Bone marrow (tissue), 2 donors: ENCODE measurements at regions not wholly inside any gene's neighbourhood (a gene's known extent, or its start where the extent isn't known, plus 50 kb on each side); places are given as distances from the start of the nearest gene placed in this dataset.
"Not testable (repeated sequence)": the region's sequence is repeated elsewhere in the genome, so short reads cannot be mapped to it uniquely, and the experiment has no call there.

Experiments
- DNase-seq, 2 donors: peaks; one replicate each; lab custom pipeline; 2025; lab: John Stamatoyannopoulos, UW

GRCh38 chrX:84865113-84865512 is 138.6 kb upstream of the APOOL start:
- DNase-seq, result no peak

- not testable (repeated sequence) for DNase-seq
Observed at GRCh38 chrX:84870281-84870680, 133.4 kb upstream of the APOOL start.

GRCh38 chrX:84872160-84872771 is 131.4 kb upstream of the APOOL start:
- not testable (repeated sequence) for DNase-seq

- DNase-seq, result no peak
Observed at GRCh38 chrX:84873176-84873575, 130.5 kb upstream of the APOOL start.

- no peak for DNase-seq
Observed at GRCh38 chrX:84876876-84877275, 126.8 kb upstream of the APOOL start.

GRCh38 chrX:84893897-84894296 is 109.8 kb upstream of the APOOL start:
- no peak for DNase-seq

- DNase-seq, result no peak
Observed at GRCh38 chrX:84907324-84907968, 96.2 kb upstream of the APOOL start.

GRCh38 chrX:84909151-84909550 is 94.5 kb upstream of the APOOL start:
- DNase-seq, result no peak

- no peak for DNase-seq
Observed at GRCh38 chrX:84924624-84925023, 79.1 kb upstream of the APOOL start.

- DNase-seq, result no peak
Observed at GRCh38 chrX:84932814-84933213, 70.9 kb upstream of the APOOL start.

GRCh38 chrX:84933956-84934556 is 69.6 kb upstream of the APOOL start:
- DNase-seq, result no peak
